GM23338 (cell line): ENCODE measurements at regions not wholly inside any gene's neighbourhood (a gene's known extent, or its start where the extent isn't known, plus 50 kb on each side); places are given as distances from the start of the nearest gene placed in this dataset.

Experiments used
- ATAC-seq: fragments of 200-7000 bp; cut with Tn5 transposase; 3 replicates; pipeline ENCODE4 v1.9.1; 2020
- DNase-seq: peaks from one replicate; pipeline ENCODE4 v3.0.0-alpha.2; 2015; ENCODE audit warnings: low spot score
- H2AFZ ChIP-seq: fragments of 200-600 bp; sonication (generic); 2 replicates; pipeline ENCODE4 v1.8.0; 2016; ENCODE audit warnings: antibody characterized with exemption, mild to moderate bottlenecking, moderate library complexity
- H3F3A ChIP-seq: fragments of 200-600 bp; sonication (generic); replicated peaks from 2 replicates; pipeline ENCODE4 v1.8.0; 2017; ENCODE audit warnings: antibody characterized with exemption, mixed run types, low read depth
- H3K27ac ChIP-seq: fragments of 200-600 bp; sonication (generic); 2 replicates; pipeline ENCODE4 v1.6.1; 2016; ENCODE audit warnings: low read depth
- H3K27me3 ChIP-seq: fragments of 200-600 bp; sonication (generic); 2 replicates; pipeline ENCODE4 v1.8.0; 2016; ENCODE audit warnings: mild to moderate bottlenecking, mixed run types, moderate library complexity; ENCODE audit not compliant: insufficient read depth
- H3K36me3 ChIP-seq: fragments of 200-600 bp; sonication (generic); 2 replicates; pipeline ENCODE4 v1.8.0; 2016; ENCODE audit warnings: mild to moderate bottlenecking; ENCODE audit not compliant: insufficient read depth
- H3K4me1 ChIP-seq: fragments of 200-600 bp; sonication (generic); 2 replicates; pipeline ENCODE4 v1.8.0; 2016; ENCODE audit warnings: mild to moderate bottlenecking, moderate library complexity; ENCODE audit not compliant: insufficient read depth
- H3K4me2 ChIP-seq: fragments of 200-600 bp; sonication (generic); 2 replicates; pipeline ENCODE4 v1.7.1; 2017; ENCODE audit warnings: mixed run types
- H3K4me3 ChIP-seq: fragments of 200-600 bp; sonication (generic); 2 replicates; pipeline ENCODE4 v1.6.1; 2016; ENCODE audit warnings: mixed run types
- H3K79me2 ChIP-seq: fragments of 200-600 bp; sonication (generic); replicated peaks from 2 replicates; pipeline ENCODE4 v1.8.0; 2017; ENCODE audit warnings: mild to moderate bottlenecking; ENCODE audit not compliant: insufficient read depth
- H3K9me2 ChIP-seq: fragments of 200-600 bp; sonication (generic); 2 replicates; pipeline ENCODE4 v1.8.0; 2017; ENCODE audit not compliant: insufficient read depth
- H4K20me1 ChIP-seq: fragments of 200-600 bp; sonication (generic); replicated peaks from 2 replicates; pipeline ENCODE4 v1.8.0; 2017; ENCODE audit warnings: mild to moderate bottlenecking; ENCODE audit not compliant: insufficient read depth
- H3K27ac Mint-ChIP-seq: 2 replicates; pipeline ENCODE4 v1.8.0; 2020; ENCODE audit warnings: inconsistent platforms, mild to moderate bottlenecking, moderate library complexity, mixed read lengths
- H3K27me3 Mint-ChIP-seq: 3 replicates; pipeline ENCODE4 v1.8.0; 2022; ENCODE audit warnings: low read depth, mild to moderate bottlenecking, moderate library complexity, mixed read lengths, inconsistent platforms; ENCODE audit not compliant: insufficient read depth, poor library complexity
- H3K36me3 Mint-ChIP-seq: 3 replicates; pipeline ENCODE4 v1.8.0; 2021; ENCODE audit warnings: low read depth, mild to moderate bottlenecking, inconsistent platforms, moderate library complexity, mixed read lengths
- H3K4me1 Mint-ChIP-seq: 3 replicates; pipeline ENCODE4 v1.8.0; 2020; ENCODE audit warnings: mild to moderate bottlenecking, inconsistent platforms, mixed read lengths
- H3K4me3 Mint-ChIP-seq: 3 replicates; pipeline ENCODE4 v1.8.0; 2021; ENCODE audit warnings: moderate library complexity, mild to moderate bottlenecking, inconsistent platforms, mixed read lengths
- H3K9me3 Mint-ChIP-seq: 3 replicates; pipeline ENCODE4 v1.8.0; 2020; ENCODE audit warnings: moderate library complexity, mild to moderate bottlenecking, inconsistent platforms, mixed read lengths
- CREB1 ChIP-seq: fragments of 250-450 bp; sonication (Bioruptor Pico); IDR thresholded peaks from 2 replicates; pipeline ENCODE4 v1.5.0; 2020; ENCODE audit warnings: low read depth, mild to moderate bottlenecking, moderate library complexity
- CTCF ChIP-seq, 2 experiments: fragments of 200-600 bp in 1 of 2; sonication (generic) in 1 of 2; conservative IDR thresholded peaks; 2 replicates each; pipeline versions ENCODE4 v1.5.1 to v1.6.1; 2016 to 2017; ENCODE audit warnings: antibody characterized with exemption in 2 of 2, low read depth in 2 of 2, mild to moderate bottlenecking in 2 of 2, moderate library complexity in 1 of 2
- EZH2 ChIP-seq: fragments of 200-600 bp; sonication (generic); IDR thresholded peaks from one replicate; pipeline ENCODE4 v1.8.0; 2017; ENCODE audit warnings: antibody characterized with exemption, mild to moderate bottlenecking, low read depth; ENCODE audit not compliant: unreplicated experiment
- EZH2phosphoT487 ChIP-seq: fragments of 200-600 bp; sonication (generic); IDR thresholded peaks from one replicate; pipeline ENCODE4 v1.8.1; 2018; ENCODE audit warnings: antibody characterized with exemption; ENCODE audit not compliant: unreplicated experiment
- JUNB ChIP-seq: IDR thresholded peaks from one replicate; pipeline ENCODE4 v1.6.1; 2016; ENCODE audit warnings: antibody characterized with exemption; ENCODE audit not compliant: unreplicated experiment
- NANOG ChIP-seq: IDR thresholded peaks from 2 replicates; pipeline ENCODE4 v1.6.1; 2016; ENCODE audit warnings: antibody characterized with exemption, borderline replicate concordance
- POLR2AphosphoS5 ChIP-seq: IDR thresholded peaks from 2 replicates; pipeline ENCODE4 v1.6.1; 2016; ENCODE audit warnings: antibody characterized with exemption, low read depth
- STAT1 ChIP-seq: IDR thresholded peaks from one replicate; pipeline ENCODE4 v1.6.1; 2016; ENCODE audit warnings: antibody characterized with exemption; ENCODE audit not compliant: unreplicated experiment
- ZNF114 ChIP-seq: fragments of 250-450 bp; sonication (Bioruptor Pico); IDR thresholded peaks from 2 replicates; pipeline ENCODE4 v1.5.0; 2020; ENCODE audit warnings: mild to moderate bottlenecking, moderate library complexity
- ZNF331 ChIP-seq: fragments of 250-450 bp; sonication (Bioruptor Pico); IDR thresholded peaks from 2 replicates; pipeline ENCODE4 v1.5.0; 2020; ENCODE audit warnings: low read depth, mild to moderate bottlenecking, moderate library complexity
- ZNF462 ChIP-seq: fragments of 250-450 bp; sonication (Bioruptor Pico); IDR thresholded peaks from 2 replicates; pipeline ENCODE4 v1.5.0; 2020; ENCODE audit warnings: mild to moderate bottlenecking, moderate library complexity
- TF ChIP-seq, protein P1 (sequence below): IDR thresholded peaks from one replicate; pipeline ENCODE4 v1.6.1; 2018; ENCODE audit warnings: antibody characterized with exemption; ENCODE audit not compliant: unreplicated experiment
- TF ChIP-seq, protein P2 (sequence below): IDR thresholded peaks from 2 replicates; pipeline ENCODE4 v1.6.1; 2016; ENCODE audit warnings: antibody characterized with exemption

DNA sequence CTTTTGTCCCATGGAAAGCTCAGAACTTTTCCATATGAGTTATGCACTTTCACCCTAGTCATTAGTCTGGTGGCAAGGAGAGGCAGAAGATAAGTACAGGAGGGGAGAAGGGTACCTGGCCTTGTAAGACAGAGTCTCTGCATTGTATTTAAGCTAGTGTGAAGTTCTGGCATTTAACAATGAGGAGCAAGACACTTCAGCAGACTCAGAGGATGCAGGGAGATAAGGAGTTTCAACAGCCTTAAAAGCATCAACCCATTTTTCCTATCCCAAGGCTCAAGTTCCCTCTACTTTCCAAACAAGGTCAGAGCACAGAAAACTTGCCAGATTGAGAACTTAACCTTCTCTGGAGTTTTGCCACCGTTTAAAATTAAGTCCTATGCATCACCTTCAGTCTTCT is 348.2 kb upstream of the VRK2 start:
- no peaks in the 10 kb centered on the region; the same call in 2 of the 3 replicates for H3K9me3 Mint-ChIP-seq
- Histone ChIP-seq H4K20me1 (no peaks in the 10 kb centered on the region), H3K4me1 (peaks cover 28% of the 10 kb centered on the region), H3K4me2 (no peak overlapping the region), H3F3A (no peaks in the 10 kb centered on the region), H3K27me3 (no peaks in the 10 kb centered on the region), H3K4me3 (no peak overlapping the region), H2AFZ (no peak overlapping the region; the same call in 1 of the 2 replicates), H3K79me2 (no peaks in the 10 kb centered on the region), H3K27ac (no peak overlapping the region), H3K36me3 (no peaks in the 10 kb centered on the region), H3K9me2 (peaks cover 5% of the 10 kb centered on the region; the same call in 1 of the 2 replicates)
- H3K4me1 Mint-ChIP-seq, result peaks cover 44% of the 10 kb centered on the region
- TF ChIP-seq ZNF331 (CRISPR knock-in tag), result no peak
- TF ChIP-seq ZNF462 (CRISPR knock-in tag), result no peak
- TF ChIP-seq, protein P1, sequence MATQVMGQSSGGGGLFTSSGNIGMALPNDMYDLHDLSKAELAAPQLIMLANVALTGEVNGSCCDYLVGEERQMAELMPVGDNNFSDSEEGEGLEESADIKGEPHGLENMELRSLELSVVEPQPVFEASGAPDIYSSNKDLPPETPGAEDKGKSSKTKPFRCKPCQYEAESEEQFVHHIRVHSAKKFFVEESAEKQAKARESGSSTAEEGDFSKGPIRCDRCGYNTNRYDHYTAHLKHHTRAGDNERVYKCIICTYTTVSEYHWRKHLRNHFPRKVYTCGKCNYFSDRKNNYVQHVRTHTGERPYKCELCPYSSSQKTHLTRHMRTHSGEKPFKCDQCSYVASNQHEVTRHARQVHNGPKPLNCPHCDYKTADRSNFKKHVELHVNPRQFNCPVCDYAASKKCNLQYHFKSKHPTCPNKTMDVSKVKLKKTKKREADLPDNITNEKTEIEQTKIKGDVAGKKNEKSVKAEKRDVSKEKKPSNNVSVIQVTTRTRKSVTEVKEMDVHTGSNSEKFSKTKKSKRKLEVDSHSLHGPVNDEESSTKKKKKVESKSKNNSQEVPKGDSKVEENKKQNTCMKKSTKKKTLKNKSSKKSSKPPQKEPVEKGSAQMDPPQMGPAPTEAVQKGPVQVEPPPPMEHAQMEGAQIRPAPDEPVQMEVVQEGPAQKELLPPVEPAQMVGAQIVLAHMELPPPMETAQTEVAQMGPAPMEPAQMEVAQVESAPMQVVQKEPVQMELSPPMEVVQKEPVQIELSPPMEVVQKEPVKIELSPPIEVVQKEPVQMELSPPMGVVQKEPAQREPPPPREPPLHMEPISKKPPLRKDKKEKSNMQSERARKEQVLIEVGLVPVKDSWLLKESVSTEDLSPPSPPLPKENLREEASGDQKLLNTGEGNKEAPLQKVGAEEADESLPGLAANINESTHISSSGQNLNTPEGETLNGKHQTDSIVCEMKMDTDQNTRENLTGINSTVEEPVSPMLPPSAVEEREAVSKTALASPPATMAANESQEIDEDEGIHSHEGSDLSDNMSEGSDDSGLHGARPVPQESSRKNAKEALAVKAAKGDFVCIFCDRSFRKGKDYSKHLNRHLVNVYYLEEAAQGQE, result no peak
- no peak for TF ChIP-seq NANOG
- no peak for TF ChIP-seq EZH2
- no peak for TF ChIP-seq STAT1
- TF ChIP-seq, protein P2, sequence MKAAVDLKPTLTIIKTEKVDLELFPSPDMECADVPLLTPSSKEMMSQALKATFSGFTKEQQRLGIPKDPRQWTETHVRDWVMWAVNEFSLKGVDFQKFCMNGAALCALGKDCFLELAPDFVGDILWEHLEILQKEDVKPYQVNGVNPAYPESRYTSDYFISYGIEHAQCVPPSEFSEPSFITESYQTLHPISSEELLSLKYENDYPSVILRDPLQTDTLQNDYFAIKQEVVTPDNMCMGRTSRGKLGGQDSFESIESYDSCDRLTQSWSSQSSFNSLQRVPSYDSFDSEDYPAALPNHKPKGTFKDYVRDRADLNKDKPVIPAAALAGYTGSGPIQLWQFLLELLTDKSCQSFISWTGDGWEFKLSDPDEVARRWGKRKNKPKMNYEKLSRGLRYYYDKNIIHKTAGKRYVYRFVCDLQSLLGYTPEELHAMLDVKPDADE, result no peak
- no peak for TF ChIP-seq CTCF (conservative IDR thresholded peaks at IDR 0.05; ENCODE audit: low read depth in 2 of 2)
- TF ChIP-seq EZH2phosphoT487, result no peak
- no peak for TF ChIP-seq ZNF114 (CRISPR knock-in tag)
- no peak for TF ChIP-seq POLR2AphosphoS5
- no peak for TF ChIP-seq CREB1 (CRISPR knock-in tag)
- TF ChIP-seq JUNB, result no peak
- peaks cover 4% of the 10 kb centered on the region; the same call in 1 of the 3 replicates for H3K36me3 Mint-ChIP-seq
- peaks cover 3% of the 10 kb centered on the region for H3K27me3 Mint-ChIP-seq
- H3K27ac Mint-ChIP-seq, result peak overlapping the region; percentile 25; the same call in 1 of the 2 replicates
- no peak overlapping the region for H3K4me3 Mint-ChIP-seq
- DNase-seq (no peak), ATAC-seq (no peak)
